Body of pancreas (tissue), 4 donors: ENCODE measurements at regions not wholly inside any gene's neighbourhood (a gene's known extent, or its start where the extent isn't known, plus 50 kb on each side); places are given as distances from the start of the nearest gene placed in this dataset.

Experiments
- CTCF ChIP-seq, 7 experiments: fragments of 450-650 bp in 4 of 7; fragments of 200-600 bp in 3 of 7; sonication (generic) in 3 of 7; IDR thresholded peaks; one replicate each; pipeline ENCODE4 v1.5.1; 2016 to 2019; ENCODE audit warnings: antibody characterized with exemption in 7 of 7
- POLR2A ChIP-seq, 3 donors: fragments of 450-650 bp; IDR thresholded peaks; one replicate each; pipeline ENCODE4 v1.6.1; 2016; ENCODE audit warnings: antibody characterized with exemption in 3 of 3, mild to moderate bottlenecking in 2 of 3

- TF ChIP-seq POLR2A (IDR thresholded peaks at IDR 0.05) (no peak), CTCF (IDR thresholded peaks at IDR 0.05) (no peak)
These were observed 263.7 kb downstream of the IPMK start for GRCh38 chr10:58003945-58004344.
